Right renal pelvis (tissue), 4 donors: ENCODE measurements at regions not wholly inside any gene's neighbourhood (a gene's known extent, or its start where the extent isn't known, plus 50 kb on each side); places are given as distances from the start of the nearest gene placed in this dataset.
"Not testable (repeated sequence)": the region's sequence is repeated elsewhere in the genome, so short reads cannot be mapped to it uniquely, and the experiment has no call there.

Experiments used
- DNase-seq, 4 donors: peaks; one replicate each; pipeline ENCODE4 v3.0.0-alpha.2; 2013; ENCODE audit warnings: low read depth in 4 of 4, low spot score in 3 of 4, missing footprints in 1 of 4

DNA sequence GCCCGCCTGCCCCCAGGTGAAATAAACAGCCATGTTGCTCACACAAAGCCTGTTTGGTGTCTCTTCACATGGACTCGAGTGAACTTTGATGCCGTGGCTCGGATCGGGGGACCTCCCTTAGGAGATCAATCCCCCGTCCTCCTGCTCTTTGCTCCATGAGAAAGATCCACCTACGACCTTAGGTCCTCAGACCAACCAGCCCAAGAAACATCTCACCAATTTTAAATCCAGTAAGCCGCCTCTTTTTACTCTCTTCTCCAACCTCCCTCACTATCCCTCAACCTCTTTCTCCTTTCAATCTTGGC lies 521.0 kb downstream of the IRS2 start:
- not testable (repeated sequence) for DNase-seq

DNA sequence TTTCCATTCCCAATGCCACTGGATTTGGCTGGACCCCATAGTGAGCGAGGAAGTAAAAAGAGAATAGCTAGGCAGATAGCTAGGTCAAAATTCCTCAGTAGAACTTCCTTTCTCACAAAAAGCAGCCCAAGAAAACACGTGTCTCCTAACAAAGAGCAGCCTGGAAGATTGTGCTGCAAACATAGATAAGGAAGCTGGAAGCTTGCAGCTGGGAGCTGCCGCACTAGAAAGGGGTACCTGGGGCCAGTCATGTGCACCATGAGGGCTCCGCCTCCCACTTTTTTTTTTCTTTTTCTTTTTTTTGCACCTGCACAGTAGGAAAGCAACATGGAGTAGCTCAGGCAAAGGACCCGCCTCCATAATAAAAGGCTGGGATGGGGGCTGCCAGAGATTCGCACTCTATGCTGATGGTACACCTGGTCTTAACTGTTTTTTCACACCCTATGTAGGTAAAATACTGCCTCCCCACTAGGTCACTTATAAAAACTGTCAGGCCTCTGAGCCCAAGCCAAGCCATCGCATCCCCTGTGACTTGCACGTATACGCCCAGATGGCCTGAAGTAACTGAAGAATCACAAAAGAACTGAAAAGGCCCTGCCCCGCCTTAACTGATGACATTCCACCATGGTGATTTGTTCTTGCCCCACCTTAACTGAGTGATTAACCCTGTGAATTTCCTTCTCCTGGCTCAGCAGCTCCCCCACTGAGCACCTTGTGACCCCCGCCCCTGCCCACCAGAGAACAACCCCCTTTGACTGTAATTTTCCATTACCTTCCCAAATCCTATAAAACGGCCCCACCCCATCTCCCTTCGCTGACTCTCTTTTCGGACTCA lies 521.6 kb downstream of the IRS2 start:
- not testable (repeated sequence) for DNase-seq

DNA sequence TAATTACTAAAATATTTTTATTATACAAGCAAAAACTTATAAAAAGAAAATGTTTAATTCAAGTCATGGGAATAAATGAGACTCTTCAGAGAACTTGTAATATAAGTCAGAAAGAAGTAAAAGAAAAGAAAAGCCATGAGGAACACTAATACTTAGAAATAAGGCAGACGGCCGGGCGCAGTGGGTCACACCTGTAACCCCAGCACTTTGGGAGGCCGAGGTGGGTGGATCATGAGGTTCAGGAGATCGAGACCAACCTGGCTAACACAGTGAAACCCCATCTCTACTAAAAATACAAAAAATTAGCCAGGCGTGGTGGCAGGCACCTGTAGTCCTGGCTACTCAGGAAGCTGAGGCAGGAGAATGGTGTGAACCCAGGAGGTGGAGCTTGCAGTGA lies 528.6 kb downstream of the IRS2 start:
- not testable (repeated sequence) for DNase-seq
